ENCODE measurements at regions not wholly inside any gene's neighbourhood (a gene's known extent, or its start where the extent isn't known, plus 50 kb on each side); places are given as distances from the start of the nearest gene placed in this dataset.

DNA sequence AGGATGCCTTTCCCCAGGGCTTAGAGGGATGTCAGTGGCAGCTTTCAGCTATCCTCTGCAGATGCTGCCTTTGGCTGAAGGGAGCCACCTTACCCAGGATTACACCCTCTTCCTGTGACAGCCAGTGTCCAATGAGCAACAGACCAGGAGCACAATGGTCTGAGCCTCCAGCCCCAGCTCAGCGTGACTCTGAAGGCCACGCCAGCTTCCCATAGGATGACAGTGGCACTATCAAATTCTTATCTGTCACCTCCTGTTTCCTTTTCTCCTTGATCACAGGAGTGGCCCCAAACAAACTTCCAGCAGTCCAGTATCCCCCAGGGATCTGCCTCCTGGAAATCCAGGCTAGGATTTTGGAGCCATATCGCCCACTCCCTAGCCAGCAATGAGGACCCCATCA lies 226.9 kb downstream of the SETD4 start:
- TF ChIP-seq, protein P1, sequence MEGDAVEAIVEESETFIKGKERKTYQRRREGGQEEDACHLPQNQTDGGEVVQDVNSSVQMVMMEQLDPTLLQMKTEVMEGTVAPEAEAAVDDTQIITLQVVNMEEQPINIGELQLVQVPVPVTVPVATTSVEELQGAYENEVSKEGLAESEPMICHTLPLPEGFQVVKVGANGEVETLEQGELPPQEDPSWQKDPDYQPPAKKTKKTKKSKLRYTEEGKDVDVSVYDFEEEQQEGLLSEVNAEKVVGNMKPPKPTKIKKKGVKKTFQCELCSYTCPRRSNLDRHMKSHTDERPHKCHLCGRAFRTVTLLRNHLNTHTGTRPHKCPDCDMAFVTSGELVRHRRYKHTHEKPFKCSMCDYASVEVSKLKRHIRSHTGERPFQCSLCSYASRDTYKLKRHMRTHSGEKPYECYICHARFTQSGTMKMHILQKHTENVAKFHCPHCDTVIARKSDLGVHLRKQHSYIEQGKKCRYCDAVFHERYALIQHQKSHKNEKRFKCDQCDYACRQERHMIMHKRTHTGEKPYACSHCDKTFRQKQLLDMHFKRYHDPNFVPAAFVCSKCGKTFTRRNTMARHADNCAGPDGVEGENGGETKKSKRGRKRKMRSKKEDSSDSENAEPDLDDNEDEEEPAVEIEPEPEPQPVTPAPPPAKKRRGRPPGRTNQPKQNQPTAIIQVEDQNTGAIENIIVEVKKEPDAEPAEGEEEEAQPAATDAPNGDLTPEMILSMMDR (IDR thresholded peaks at IDR 0.05; ENCODE audit: extremely low read depth in 1 of 2, insufficient read depth in 1 of 2, low read depth in 1 of 2, low read length in 2 of 2): no peak
- TF ChIP-seq POLR2A (IDR thresholded peaks at IDR 0.05; ENCODE audit: low read depth, low read length): no peak
- TF ChIP-seq FOS (IDR thresholded peaks at IDR 0.05; ENCODE audit: borderline replicate concordance, insufficient read depth, low read length): no peak
- TF ChIP-seq EZH2 (IDR thresholded peaks at IDR 0.05; ENCODE audit: borderline replicate concordance, low read depth, low read length, severe bottlenecking): no peak

Measured in endothelial cell of umbilical vein (primary cell).